GM23248 (cell line): ENCODE measurements at regions not wholly inside any gene's neighbourhood (a gene's known extent, or its start where the extent isn't known, plus 50 kb on each side); places are given as distances from the start of the nearest gene placed in this dataset.

Source experiments
- EZH2 ChIP-seq: fragments of 200-600 bp; sonication (generic); IDR thresholded peaks from 2 replicates; pipeline ENCODE4 v1.6.1; 2018; ENCODE audit warnings: antibody characterized with exemption, mild to moderate bottlenecking; ENCODE audit not compliant: insufficient read depth, poor library complexity, severe bottlenecking
- EZH2phosphoT487 ChIP-seq: fragments of 200-600 bp; sonication (generic); IDR thresholded peaks from 2 replicates; pipeline ENCODE4 v1.6.1; 2018; ENCODE audit warnings: antibody characterized with exemption, moderate library complexity, mild to moderate bottlenecking, low read depth; ENCODE audit not compliant: insufficient read depth

GRCh38 chr6:74674377-74674776 is 531.5 kb downstream of the COL12A1 start:
- TF ChIP-seq EZH2phosphoT487 = no peak
- TF ChIP-seq EZH2 = no peak
